ENCODE measurements at regions not wholly inside any gene's neighbourhood (a gene's known extent, or its start where the extent isn't known, plus 50 kb on each side); places are given as distances from the start of the nearest gene placed in this dataset.

- no peaks in the 10 kb centered on the region for H3K9me3 ChIP-seq (ENCODE audit: low read length)
- no peaks in the 10 kb centered on the region for H3K36me3 ChIP-seq (ENCODE audit: low read depth, low read length)
- no peak overlapping the region for H2AFZ ChIP-seq (ENCODE audit: low read length)
- no peak overlapping the region for H3K27ac ChIP-seq (ENCODE audit: low read length)
- no peak overlapping the region for H3K4me3 ChIP-seq (ENCODE audit: low read length)
- H3K27me3 ChIP-seq (ENCODE audit: low read length): no peaks in the 10 kb centered on the region
- H3K4me2 ChIP-seq (ENCODE audit: low read length): no peak overlapping the region
- CTCF ChIA-PET: no interaction called here
- TF ChIP-seq CTCF (conservative IDR thresholded peaks at IDR 0.05; ENCODE audit: low read depth, low read length) (no peak), EZH2 (IDR thresholded peaks at IDR 0.05; ENCODE audit: low read length, unreplicated experiment) (no peak), EZH2phosphoT487 (IDR thresholded peaks at IDR 0.05; ENCODE audit: borderline replicate concordance, low read length) (no peak)
- intact Hi-C loops (cut with micrococcal nuclease): no loop called here
- H3K9me2 ChIP-seq (replicated peaks; ENCODE audit: low read length): no peaks in the 10 kb centered on the region
- no peaks in the 10 kb centered on the region for H3F3A ChIP-seq (ENCODE audit: low read length, unreplicated experiment)
- no TSS peak for BruUV-seq (replicated peaks)
- H3K4me1 ChIP-seq (ENCODE audit: insufficient read depth, low read length): no peaks in the 10 kb centered on the region
- no peaks in the 10 kb centered on the region for H3K79me2 ChIP-seq (ENCODE audit: low read length)
- DNase-seq (no peak), ATAC-seq (no peak)
- H4K20me1 ChIP-seq (ENCODE audit: low read length): no peaks in the 10 kb centered on the region
- H3K9ac ChIP-seq (ENCODE audit: low read length): no peak overlapping the region
- POLR2A ChIA-PET (ENCODE audit: unreplicated experiment): no interaction called here
Measured at GRCh38 chr6:135567375-135568083, 70.0 kb upstream of the AHI1 start.

- ATAC-seq (no peak), DNase-seq (no peak)
- H2AFZ ChIP-seq (ENCODE audit: low read length): no peak overlapping the region
- H3F3A ChIP-seq (ENCODE audit: low read length, unreplicated experiment): no peaks in the 10 kb centered on the region
- H3K79me2 ChIP-seq (ENCODE audit: low read length): no peaks in the 10 kb centered on the region
- CTCF ChIA-PET: no interaction called here
- no peak overlapping the region for H3K9ac ChIP-seq (ENCODE audit: low read length)
- no peaks in the 10 kb centered on the region for H3K4me1 ChIP-seq (ENCODE audit: insufficient read depth, low read length)
- H3K4me3 ChIP-seq (ENCODE audit: low read length): no peak overlapping the region
- no peaks in the 10 kb centered on the region for H4K20me1 ChIP-seq (ENCODE audit: low read length)
- no peaks in the 10 kb centered on the region for H3K9me2 ChIP-seq (replicated peaks; ENCODE audit: low read length)
- POLR2A ChIA-PET (ENCODE audit: unreplicated experiment): no interaction called here
- no peaks in the 10 kb centered on the region for H3K36me3 ChIP-seq (ENCODE audit: low read depth, low read length)
- H3K27me3 ChIP-seq (ENCODE audit: low read length): no peaks in the 10 kb centered on the region
- intact Hi-C loops (cut with micrococcal nuclease): no loop called here
- TF ChIP-seq CTCF (conservative IDR thresholded peaks at IDR 0.05; ENCODE audit: low read depth, low read length): no peak
- TF ChIP-seq EZH2phosphoT487 (IDR thresholded peaks at IDR 0.05; ENCODE audit: borderline replicate concordance, low read length): no peak
- TF ChIP-seq EZH2 (IDR thresholded peaks at IDR 0.05; ENCODE audit: low read length, unreplicated experiment): no peak
- H3K4me2 ChIP-seq (ENCODE audit: low read length): no peak overlapping the region
- no peaks in the 10 kb centered on the region for H3K9me3 ChIP-seq (ENCODE audit: low read length)
- no TSS peak for BruUV-seq (replicated peaks)
- H3K27ac ChIP-seq (ENCODE audit: low read length): no peak overlapping the region
Measured at GRCh38 chr6:135568379-135568778, 70.8 kb upstream of the AHI1 start.

- Histone ChIP-seq H3K9ac (ENCODE audit: low read length) (no peak overlapping the region), H3K27ac (ENCODE audit: low read length) (no peak overlapping the region), H4K20me1 (ENCODE audit: low read length) (no peaks in the 10 kb centered on the region), H3K27me3 (ENCODE audit: low read length) (no peaks in the 10 kb centered on the region), H3K4me1 (ENCODE audit: insufficient read depth, low read length) (peaks cover 12% of the 10 kb centered on the region; the same call in 1 of the 2 replicates), H2AFZ (ENCODE audit: low read length) (no peak overlapping the region), H3K4me2 (ENCODE audit: low read length) (no peak overlapping the region), H3F3A (ENCODE audit: low read length, unreplicated experiment) (no peaks in the 10 kb centered on the region), H3K36me3 (ENCODE audit: low read depth, low read length) (no peaks in the 10 kb centered on the region), H3K79me2 (ENCODE audit: low read length) (no peaks in the 10 kb centered on the region), H3K4me3 (ENCODE audit: low read length) (no peak overlapping the region), H3K9me2 (replicated peaks; ENCODE audit: low read length) (no peaks in the 10 kb centered on the region), H3K9me3 (ENCODE audit: low read length) (no peaks in the 10 kb centered on the region)
- ChIA-PET POLR2A (ENCODE audit: unreplicated experiment) (no interaction called here), CTCF (no interaction called here)
- no peak for DNase-seq
- no peak for TF ChIP-seq CTCF (conservative IDR thresholded peaks at IDR 0.05; ENCODE audit: low read depth, low read length)
- no peak for TF ChIP-seq EZH2 (IDR thresholded peaks at IDR 0.05; ENCODE audit: low read length, unreplicated experiment)
- no peak for TF ChIP-seq EZH2phosphoT487 (IDR thresholded peaks at IDR 0.05; ENCODE audit: borderline replicate concordance, low read length)
- no TSS peak for BruUV-seq (replicated peaks)
- intact Hi-C loops (cut with micrococcal nuclease): no loop called here
- ATAC-seq: no peak
Measured at GRCh38 chr6:135572051-135572450, 74.5 kb upstream of the AHI1 start.
